Adrenal gland (tissue), 5 donors: ENCODE measurements at regions not wholly inside any gene's neighbourhood (a gene's known extent, or its start where the extent isn't known, plus 50 kb on each side); places are given as distances from the start of the nearest gene placed in this dataset.

Experiments
- CTCF ChIP-seq, 6 experiments: fragments of 450-650 bp in 4 of 6; fragments of 200-600 bp in 2 of 6; sonication (generic) in 1 of 6; IDR thresholded peaks; 1 replicate in 5 of 6; 2 replicates in 1 of 6; pipeline versions ENCODE4 v1.5.1 to v1.8.0; 2016 to 2021; ENCODE audit warnings: antibody characterized with exemption in 6 of 6, mild to moderate bottlenecking in 2 of 6, moderate library complexity in 1 of 6
- POLR2A ChIP-seq, 2 donors: fragments of 450-650 bp; IDR thresholded peaks; one replicate each; pipeline ENCODE4 v1.6.1; 2017; ENCODE audit warnings: antibody characterized with exemption in 2 of 2, mild to moderate bottlenecking in 2 of 2, moderate library complexity in 1 of 2
- donor health status: DM: no; HTN: no; CAD: no.

GRCh38 chr9:110016340-110016739 is 191.6 kb downstream of the C9orf152 start:
- TF ChIP-seq CTCF (IDR thresholded peaks at IDR 0.05) (no peak), POLR2A (IDR thresholded peaks at IDR 0.05) (no peak)
